ENCODE measurements at regions not wholly inside any gene's neighbourhood (a gene's known extent, or its start where the extent isn't known, plus 50 kb on each side); places are given as distances from the start of the nearest gene placed in this dataset.

DNA sequence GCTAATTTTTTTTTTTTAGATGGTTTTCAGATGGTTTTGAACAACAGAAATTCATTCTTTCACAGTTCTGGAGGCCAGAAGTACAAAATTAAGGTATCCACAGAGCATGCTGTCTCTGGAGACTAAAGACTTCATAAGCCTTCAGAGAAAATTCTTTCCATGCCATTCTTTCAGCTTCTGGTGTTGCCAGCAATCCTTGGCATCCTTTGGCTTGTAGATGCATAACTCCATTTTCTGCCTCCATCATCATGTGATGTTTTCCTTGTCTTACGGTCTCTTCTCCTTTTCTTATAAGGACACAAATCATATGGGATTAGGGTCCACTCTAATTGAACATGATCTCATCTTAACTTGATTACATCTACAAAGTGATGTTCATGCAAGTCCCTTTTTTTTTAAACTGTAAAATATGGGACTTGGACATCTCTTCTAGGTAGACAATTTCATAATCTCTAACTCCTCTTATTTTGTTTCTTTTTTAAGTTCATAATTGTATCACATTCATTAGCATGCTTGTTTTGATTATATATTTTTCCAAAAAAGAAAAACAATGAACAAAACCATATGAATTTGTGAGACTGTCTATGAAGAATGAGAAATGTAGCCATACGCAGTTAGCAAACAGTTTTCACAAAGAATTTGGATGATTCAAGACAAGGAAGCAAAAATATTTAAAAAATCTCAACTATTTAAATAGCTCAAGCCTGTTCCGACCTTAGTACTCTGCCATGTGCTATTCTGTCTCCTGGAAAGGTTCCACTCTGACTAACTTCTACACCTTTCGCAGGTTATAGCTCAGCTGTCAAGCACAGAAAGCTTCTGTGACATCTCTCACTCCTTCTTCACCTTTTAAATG lies 53.1 kb upstream of the GIMD1 start:
- Histone ChIP-seq H3K9ac (ENCODE audit: extremely low read depth, insufficient read length, low read length) (no peak overlapping the region), H3K14ac (ENCODE audit: insufficient read depth, low read length) (no peak overlapping the region), H3K4ac (ENCODE audit: low read depth, low read length) (no peak overlapping the region), H2BK15ac (ENCODE audit: low read depth, low read length) (no peak overlapping the region), H2BK120ac (ENCODE audit: low read depth, low read length, poor library complexity, severe bottlenecking) (no peak overlapping the region), H3K79me1 (ENCODE audit: insufficient read depth, low read depth, low read length, poor library complexity, severe bottlenecking) (no peaks in the 10 kb centered on the region), H3K9me3 (ENCODE audit: control insufficient read depth, low read depth, low read length) (no peaks in the 10 kb centered on the region), H3K18ac (ENCODE audit: insufficient read length, low read depth, low read length) (no peak overlapping the region), H3K27ac (ENCODE audit: insufficient read length, low read depth, low read length) (no peak overlapping the region), H2BK12ac (ENCODE audit: insufficient read length, low read depth, low read length) (no peak overlapping the region), H4K5ac (ENCODE audit: insufficient read length, low read depth, low read length) (no peak overlapping the region), H3K79me2 (ENCODE audit: insufficient read depth, low read length) (no peaks in the 10 kb centered on the region), H3K27me3 (ENCODE audit: insufficient read depth, low read length) (no peaks in the 10 kb centered on the region), H2AFZ (ENCODE audit: low read length) (no peak overlapping the region), H2BK20ac (ENCODE audit: low read depth, low read length, poor library complexity, severe bottlenecking) (no peak overlapping the region), H3K4me2 (ENCODE audit: insufficient read depth, insufficient read length, low read length) (no peak overlapping the region), H4K91ac (ENCODE audit: insufficient read length, low read depth, low read length) (no peak overlapping the region), H3K23ac (ENCODE audit: insufficient read length, low read depth, low read length) (no peak overlapping the region), H3K56ac (ENCODE audit: insufficient read length, low read depth, low read length) (no peak overlapping the region), H2BK5ac (ENCODE audit: insufficient read length, low read length) (no peak overlapping the region), H4K20me1 (ENCODE audit: control insufficient read depth, insufficient read depth, insufficient read length) (no peaks in the 10 kb centered on the region), H3K23me2 (ENCODE audit: insufficient read length, low read depth, low read length, poor library complexity, severe bottlenecking) (no peaks in the 10 kb centered on the region), H3K4me1 (ENCODE audit: insufficient read depth, low read length) (no peaks in the 10 kb centered on the region; the same call in 1 of the 2 replicates), H3T11ph (ENCODE audit: low read length) (no peak overlapping the region), H2AK5ac (ENCODE audit: insufficient read length, low read length) (no peak overlapping the region), H4K8ac (replicated peaks; ENCODE audit: insufficient read length, low read depth, low read length) (no peak overlapping the region)
- Mint-ChIP-seq H3K27me3 (ENCODE audit: low read depth) (no peaks in the 10 kb centered on the region; the same call in 1 of the 2 replicates), H3K9me3 (no peaks in the 10 kb centered on the region), H3K36me3 (ENCODE audit: insufficient read depth in 1 of 3, low read depth in 3 of 3) (no peaks in the 10 kb centered on the region), H3K4me3 (no peak overlapping the region), H3K4me1 (peaks cover 7 to 16% of the 10 kb centered on the region in 2 experiments), H3K27ac (no peak overlapping the region)
- no CpG with 5 or more reads among the region's 4 CpGs for WGBS (ENCODE audit: extremely low coverage, insufficient read length, low lambda C conversion rate)
- TF ChIP-seq, protein P1, sequence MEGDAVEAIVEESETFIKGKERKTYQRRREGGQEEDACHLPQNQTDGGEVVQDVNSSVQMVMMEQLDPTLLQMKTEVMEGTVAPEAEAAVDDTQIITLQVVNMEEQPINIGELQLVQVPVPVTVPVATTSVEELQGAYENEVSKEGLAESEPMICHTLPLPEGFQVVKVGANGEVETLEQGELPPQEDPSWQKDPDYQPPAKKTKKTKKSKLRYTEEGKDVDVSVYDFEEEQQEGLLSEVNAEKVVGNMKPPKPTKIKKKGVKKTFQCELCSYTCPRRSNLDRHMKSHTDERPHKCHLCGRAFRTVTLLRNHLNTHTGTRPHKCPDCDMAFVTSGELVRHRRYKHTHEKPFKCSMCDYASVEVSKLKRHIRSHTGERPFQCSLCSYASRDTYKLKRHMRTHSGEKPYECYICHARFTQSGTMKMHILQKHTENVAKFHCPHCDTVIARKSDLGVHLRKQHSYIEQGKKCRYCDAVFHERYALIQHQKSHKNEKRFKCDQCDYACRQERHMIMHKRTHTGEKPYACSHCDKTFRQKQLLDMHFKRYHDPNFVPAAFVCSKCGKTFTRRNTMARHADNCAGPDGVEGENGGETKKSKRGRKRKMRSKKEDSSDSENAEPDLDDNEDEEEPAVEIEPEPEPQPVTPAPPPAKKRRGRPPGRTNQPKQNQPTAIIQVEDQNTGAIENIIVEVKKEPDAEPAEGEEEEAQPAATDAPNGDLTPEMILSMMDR (conservative IDR thresholded peaks at IDR 0.05) = no peak
- no peak for DNase-seq

Measured in H9 (cell line).